GM12892 (cell line): ENCODE measurements at regions not wholly inside any gene's neighbourhood (a gene's known extent, or its start where the extent isn't known, plus 50 kb on each side); places are given as distances from the start of the nearest gene placed in this dataset.

Source experiments
- DNase-seq: peaks from one replicate; pipeline ENCODE4 v3.0.0; 2011; ENCODE audit not compliant: insufficient read length
- FAIRE-seq: peaks from 2 replicates; lab custom pipeline; 2011; peaks lifted over from hg19 to GRCh38; lab: Jason Lieb, UNC
- POLR2A ChIP-seq: IDR thresholded peaks from 2 replicates; pipeline ENCODE4 v1.6.1; 2011; ENCODE audit warnings: low read depth, low read length, control low read depth
- POLR2AphosphoS5 ChIP-seq: IDR thresholded peaks from 2 replicates; pipeline ENCODE4 v1.6.1; 2011; ENCODE audit warnings: low read depth, low read length, control low read depth
- TAF1 ChIP-seq: IDR thresholded peaks from 2 replicates; pipeline ENCODE4 v1.6.1; 2011; ENCODE audit warnings: low read depth, mild to moderate bottlenecking, control low read depth, low read length, borderline replicate concordance

GRCh38 chr1:58921751-58922150 is 137.9 kb upstream of the JUN start:
- DNase-seq (no peak), FAIRE-seq (no peak)
- no peak for TF ChIP-seq TAF1
- TF ChIP-seq POLR2AphosphoS5: no peak
- TF ChIP-seq POLR2A: no peak

GRCh38 chr1:58922302-58923089 is 138.6 kb upstream of the JUN start:
- DNase-seq: peak; percentile 34
- peak; percentile 82 for FAIRE-seq
- no peak for TF ChIP-seq POLR2AphosphoS5
- TF ChIP-seq TAF1: no peak
- TF ChIP-seq POLR2A: no peak

GRCh38 chr1:58923090-58923470 is 139.2 kb upstream of the JUN start:
- no peak for FAIRE-seq
- no peak for TF ChIP-seq TAF1
- no peak for TF ChIP-seq POLR2A
- no peak for TF ChIP-seq POLR2AphosphoS5
- DNase-seq: no peak

GRCh38 chr1:58924016-58924565 is 140.2 kb upstream of the JUN start:
- no peak for DNase-seq
- TF ChIP-seq TAF1 (no peak), POLR2A (no peak), POLR2AphosphoS5 (no peak)
- no peak for FAIRE-seq

GRCh38 chr1:58924821-58925220 is 141.0 kb upstream of the JUN start:
- DNase-seq: no peak
- no peak for FAIRE-seq
- no peak for TF ChIP-seq POLR2AphosphoS5
- no peak for TF ChIP-seq POLR2A
- TF ChIP-seq TAF1: no peak

- DNase-seq: no peak
- FAIRE-seq: no peak
- TF ChIP-seq TAF1 (no peak), POLR2A (no peak), POLR2AphosphoS5 (no peak)
Measured at GRCh38 chr1:58925247-58925646, 141.4 kb upstream of the JUN start.

GRCh38 chr1:58926152-58926551 is 142.3 kb upstream of the JUN start:
- TF ChIP-seq TAF1: no peak
- no peak for TF ChIP-seq POLR2A
- TF ChIP-seq POLR2AphosphoS5: no peak
- DNase-seq (no peak), FAIRE-seq (no peak)

- TF ChIP-seq POLR2A (no peak), TAF1 (no peak), POLR2AphosphoS5 (no peak)
- FAIRE-seq: no peak
Measured at GRCh38 chr1:58927041-58927721, 143.3 kb upstream of the JUN start.

GRCh38 chr1:58927722-58928085 is 143.9 kb upstream of the JUN start:
- FAIRE-seq: no peak
- no peak for DNase-seq

More at GRCh38 chr1:58927041-58927721, 143.3 kb upstream of the JUN start:
- DNase-seq: no peak

GRCh38 chr1:58928514-58928913 is 144.7 kb upstream of the JUN start:
- TF ChIP-seq TAF1 (no peak), POLR2AphosphoS5 (no peak), POLR2A (no peak)
- FAIRE-seq: no peak

More at GRCh38 chr1:58927722-58928085, 143.9 kb upstream of the JUN start:
- no peak for TF ChIP-seq POLR2AphosphoS5
- TF ChIP-seq TAF1: no peak
- TF ChIP-seq POLR2A: no peak

GRCh38 chr1:58929671-58930325 is 146.0 kb upstream of the JUN start:
- FAIRE-seq (no peak), DNase-seq (no peak)
- TF ChIP-seq POLR2AphosphoS5: no peak
- TF ChIP-seq TAF1: no peak
- no peak for TF ChIP-seq POLR2A

More at GRCh38 chr1:58928514-58928913, 144.7 kb upstream of the JUN start:
- DNase-seq: no peak
